Astrocyte of the cerebellum (primary cell): ENCODE measurements at regions not wholly inside any gene's neighbourhood (a gene's known extent, or its start where the extent isn't known, plus 50 kb on each side); places are given as distances from the start of the nearest gene placed in this dataset.

Experiments
- DNase-seq: peaks from one replicate; pipeline ENCODE4 v3.0.0-alpha.2; 2011; ENCODE audit warnings: low read depth
- H3K4me3 ChIP-seq: 2 replicates; pipeline ENCODE4 v1.5.1; 2011; ENCODE audit warnings: mild to moderate bottlenecking, low read depth, low read length, moderate library complexity
- in situ Hi-C: cut with HindIII; loops from 2 replicates; pipeline ENCODE4 v1.10.0; 2017; ENCODE audit warnings: low sequenced_read_pairs
- TF ChIP-seq, protein P1 (sequence below): IDR thresholded peaks from 2 replicates; pipeline ENCODE4 v1.5.1; 2012; ENCODE audit warnings: low read length, low read depth, moderate library complexity, mild to moderate bottlenecking; ENCODE audit errors: missing control alignments

DNA sequence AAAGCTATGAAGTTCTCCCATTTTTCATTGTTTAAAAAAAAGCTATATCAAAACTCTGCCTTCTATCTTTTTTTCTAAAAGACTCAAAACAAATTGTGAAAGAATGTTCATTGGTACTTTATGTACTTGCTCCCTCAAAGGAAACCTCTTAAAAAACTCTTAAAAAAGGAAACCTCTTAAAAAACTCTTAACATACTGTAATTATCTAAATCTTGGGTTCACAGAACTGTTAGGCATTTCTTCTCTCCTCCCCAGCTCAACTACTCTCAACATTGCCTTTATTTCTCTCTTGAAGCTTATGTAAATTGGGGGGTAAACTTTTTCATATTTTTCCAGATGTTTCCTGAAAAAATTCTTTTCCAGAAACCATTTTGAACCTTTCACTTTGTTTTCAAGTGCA lies 330.5 kb upstream of the SLC39A10 start:
- no peak overlapping the region for H3K4me3 ChIP-seq
- TF ChIP-seq, protein P1, sequence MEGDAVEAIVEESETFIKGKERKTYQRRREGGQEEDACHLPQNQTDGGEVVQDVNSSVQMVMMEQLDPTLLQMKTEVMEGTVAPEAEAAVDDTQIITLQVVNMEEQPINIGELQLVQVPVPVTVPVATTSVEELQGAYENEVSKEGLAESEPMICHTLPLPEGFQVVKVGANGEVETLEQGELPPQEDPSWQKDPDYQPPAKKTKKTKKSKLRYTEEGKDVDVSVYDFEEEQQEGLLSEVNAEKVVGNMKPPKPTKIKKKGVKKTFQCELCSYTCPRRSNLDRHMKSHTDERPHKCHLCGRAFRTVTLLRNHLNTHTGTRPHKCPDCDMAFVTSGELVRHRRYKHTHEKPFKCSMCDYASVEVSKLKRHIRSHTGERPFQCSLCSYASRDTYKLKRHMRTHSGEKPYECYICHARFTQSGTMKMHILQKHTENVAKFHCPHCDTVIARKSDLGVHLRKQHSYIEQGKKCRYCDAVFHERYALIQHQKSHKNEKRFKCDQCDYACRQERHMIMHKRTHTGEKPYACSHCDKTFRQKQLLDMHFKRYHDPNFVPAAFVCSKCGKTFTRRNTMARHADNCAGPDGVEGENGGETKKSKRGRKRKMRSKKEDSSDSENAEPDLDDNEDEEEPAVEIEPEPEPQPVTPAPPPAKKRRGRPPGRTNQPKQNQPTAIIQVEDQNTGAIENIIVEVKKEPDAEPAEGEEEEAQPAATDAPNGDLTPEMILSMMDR = no peak
- DNase-seq = no peak
- in situ Hi-C loops = no loop called here

DNA sequence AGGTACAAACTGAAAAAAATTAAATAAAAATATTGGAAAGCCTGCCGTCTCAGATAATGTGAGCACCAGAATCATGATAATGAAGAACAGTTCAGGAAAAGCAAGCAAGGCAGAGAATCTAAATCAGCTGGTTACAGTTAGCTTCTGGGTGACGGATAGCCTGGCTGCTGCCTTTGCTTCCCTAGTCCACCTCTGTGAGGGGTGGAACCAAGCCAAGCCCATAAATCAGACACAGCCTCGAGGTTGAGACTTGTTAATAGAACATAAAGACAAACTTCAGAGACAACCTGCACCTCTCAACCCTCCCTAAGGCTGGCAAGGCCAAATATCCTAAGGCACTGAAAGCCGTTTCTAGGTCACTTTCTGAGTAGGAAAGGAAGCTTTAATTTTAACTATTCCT lies 334.7 kb upstream of the SLC39A10 start:
- in situ Hi-C loops = no loop called here
- H3K4me3 ChIP-seq = no peak overlapping the region
- TF ChIP-seq, protein P1 = no peak
- DNase-seq = no peak

DNA sequence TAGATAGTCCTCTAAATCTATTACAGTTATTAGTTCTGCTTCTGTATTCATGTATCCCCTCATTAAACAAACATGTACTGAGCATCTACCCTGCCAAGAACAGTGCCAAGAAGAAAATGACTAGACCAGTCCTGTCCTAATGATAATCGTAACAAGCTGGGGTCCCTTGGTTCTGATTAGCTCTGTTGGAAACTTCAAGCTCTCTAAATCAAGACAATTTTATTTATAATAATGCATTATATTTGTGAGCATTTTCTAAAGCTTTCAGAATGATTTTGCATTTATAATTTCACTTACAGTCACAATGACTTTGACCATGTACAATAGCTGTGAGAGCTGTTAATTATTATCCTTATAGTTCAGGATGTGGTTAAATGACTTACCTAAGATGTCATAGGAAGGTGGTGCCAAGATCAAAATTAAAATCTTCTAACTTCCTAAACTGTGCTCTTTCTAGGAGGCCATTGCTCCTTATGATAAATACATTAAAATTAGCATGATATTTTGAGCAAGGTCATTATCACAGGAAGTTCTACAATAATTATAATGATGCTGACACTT lies 336.5 kb upstream of the SLC39A10 start:
- DNase-seq = no peak
- in situ Hi-C loops = no loop called here
- TF ChIP-seq, protein P1 = no peak
- H3K4me3 ChIP-seq = no peak overlapping the region

DNA sequence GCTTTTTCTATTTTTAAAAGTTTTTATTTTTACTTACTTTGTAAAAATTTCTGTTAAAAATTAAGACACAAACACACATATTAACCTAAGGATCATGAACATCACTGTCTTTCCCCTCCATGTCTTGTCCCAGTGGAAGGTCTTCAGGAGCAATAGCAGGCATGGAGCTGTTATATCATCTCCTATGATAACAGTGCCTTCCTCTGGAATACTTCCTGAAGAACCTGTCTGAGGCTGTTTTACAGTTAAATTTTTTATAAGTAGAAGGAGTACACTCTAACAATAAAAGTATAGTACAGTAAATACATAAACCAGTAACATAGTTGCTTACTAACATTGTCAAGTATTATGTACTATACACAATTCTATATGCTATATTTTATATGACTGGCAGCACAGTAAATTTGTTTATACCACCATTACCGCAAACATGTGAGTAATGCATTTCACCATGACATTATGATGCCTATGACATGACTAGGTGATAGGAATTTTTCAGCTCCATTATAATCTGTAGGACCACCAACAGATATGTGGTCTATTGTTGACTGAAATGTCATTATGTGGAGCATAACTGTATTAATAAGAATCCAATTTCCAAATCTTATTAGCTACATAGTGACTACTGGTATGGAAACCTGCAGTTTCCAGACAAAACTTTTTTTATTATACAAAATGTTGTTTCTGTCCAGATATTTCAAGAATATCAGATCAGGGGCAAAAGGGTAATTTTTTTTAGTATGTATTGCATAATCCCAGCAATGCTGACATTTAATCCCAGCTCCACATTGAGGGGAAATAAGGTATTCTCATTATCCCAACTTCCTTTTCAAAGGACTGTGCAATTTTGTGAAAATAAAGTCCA lies 337.2 kb upstream of the SLC39A10 start:
- DNase-seq = no peak
- in situ Hi-C loops = no loop called here
- H3K4me3 ChIP-seq = no peak overlapping the region
- TF ChIP-seq, protein P1 = no peak

DNA sequence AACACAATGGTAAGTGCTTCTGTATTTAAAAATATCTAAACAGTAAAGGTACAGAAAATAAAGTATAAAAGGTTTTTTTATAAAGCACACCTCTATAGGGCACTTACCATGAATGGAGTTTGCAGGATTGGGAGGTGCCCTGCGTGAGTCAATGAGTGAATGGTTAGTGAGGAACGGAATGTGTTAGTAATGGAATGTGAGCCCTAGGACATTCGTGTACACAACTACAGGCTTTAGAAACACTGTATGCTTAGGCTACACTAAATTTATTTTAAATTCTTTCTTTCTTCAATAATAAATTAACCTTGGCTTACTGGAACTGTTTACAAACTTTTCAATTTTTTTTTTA lies 337.9 kb upstream of the SLC39A10 start:
- TF ChIP-seq, protein P1 = no peak
- DNase-seq = peak; percentile 33
- no peak overlapping the region for H3K4me3 ChIP-seq
- in situ Hi-C loops = no loop called here

DNA sequence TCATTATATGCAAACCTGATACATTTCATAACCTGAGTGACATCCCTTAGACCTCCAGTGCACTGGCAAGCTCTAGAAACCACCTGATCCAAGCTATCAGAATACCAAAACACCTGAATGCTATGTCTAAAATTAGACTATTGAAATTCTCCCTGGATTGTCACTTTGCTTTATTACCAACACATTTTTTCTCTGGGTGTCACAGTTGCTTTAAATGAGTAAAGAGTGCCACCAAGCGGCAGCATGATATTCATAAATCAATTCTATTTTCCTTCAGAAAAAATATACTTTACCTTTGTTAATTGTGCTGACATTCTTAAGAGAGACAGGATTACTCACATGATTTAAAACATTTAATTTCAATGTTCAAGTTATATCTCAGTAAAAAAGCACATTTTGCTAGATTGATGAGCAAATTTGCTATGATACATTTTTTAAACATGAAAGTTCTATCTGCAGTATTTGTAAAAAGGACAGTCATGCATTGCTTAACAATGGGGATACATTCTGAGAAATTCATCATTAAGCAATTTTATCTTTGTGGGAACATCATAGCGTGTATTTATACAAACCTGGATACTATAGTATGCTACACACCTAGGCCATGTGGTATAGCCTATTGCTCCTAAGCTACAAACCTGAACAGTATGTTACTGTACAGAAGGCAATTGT lies 338.4 kb upstream of the SLC39A10 start:
- no peak overlapping the region for H3K4me3 ChIP-seq
- DNase-seq = peak; percentile 46
- in situ Hi-C loops = no loop called here
- TF ChIP-seq, protein P1 = no peak
